K562 (cell line): ENCODE measurements at regions not wholly inside any gene's neighbourhood (a gene's known extent, or its start where the extent isn't known, plus 50 kb on each side); places are given as distances from the start of the nearest gene placed in this dataset.

Source experiments
- MTF1 ChIP-seq: fragments of 250-450 bp; sonication (Bioruptor Pico); IDR thresholded peaks from 2 replicates; pipeline ENCODE4 v1.9.0; 2021; ENCODE audit warnings: moderate library complexity, mild to moderate bottlenecking, inconsistent platforms, borderline replicate concordance
- NFATC3 ChIP-seq: fragments of 450-650 bp; IDR thresholded peaks from 2 replicates; pipeline ENCODE4 v1.6.1; 2017; ENCODE audit warnings: mild to moderate bottlenecking
- NFE2L1 ChIP-seq: fragments of 450-650 bp; IDR thresholded peaks from 2 replicates; pipeline ENCODE4 v1.6.1; 2016; ENCODE audit warnings: missing genetic modification characterization, low read depth, mild to moderate bottlenecking, missing compliant biosample characterization, moderate library complexity, borderline replicate concordance
- NONO ChIP-seq, 2 experiments: fragments of 200-400 bp in 1 of 2; fragments of 450-650 bp in 1 of 2; formaldehyde crosslinking in 1 of 2; IDR thresholded peaks; 2 replicates each; pipeline ENCODE4 v1.6.1; 2017; ENCODE audit warnings: low read depth in 2 of 2, mild to moderate bottlenecking in 2 of 2, moderate library complexity in 2 of 2, low read length in 1 of 2
- PHTF2 ChIP-seq: fragments of 250-450 bp; sonication (Bioruptor Pico); IDR thresholded peaks from 2 replicates; pipeline ENCODE4 v1.5.0; 2021; ENCODE audit warnings: mild to moderate bottlenecking
- POLR2B ChIP-seq: fragments of 450-650 bp; IDR thresholded peaks from 2 replicates; pipeline ENCODE4 v1.6.1; 2018; ENCODE audit warnings: low read depth; ENCODE audit not compliant: partially characterized antibody
- REST ChIP-seq, 2 experiments: fragments of 450-650 bp; formaldehyde crosslinking in 1 of 2; IDR thresholded peaks; 2 replicates each; pipeline versions ENCODE4 v1.4.0 to v1.6.1; 2014 to 2020; ENCODE audit warnings: mild to moderate bottlenecking in 2 of 2, borderline replicate concordance in 1 of 2, low read depth in 1 of 2
- TGIF2 ChIP-seq: sonication (generic); formaldehyde crosslinking; IDR thresholded peaks from 2 replicates; pipeline ENCODE4 v1.8.1; 2022; ENCODE audit warnings: mild to moderate bottlenecking, missing genetic modification reagents, moderate library complexity
- ZNF583 ChIP-seq: fragments of 250-450 bp; sonication (Bioruptor Pico); IDR thresholded peaks from 2 replicates; pipeline ENCODE4 v1.4.0; 2020
- ZZZ3 ChIP-seq: fragments of 450-650 bp; IDR thresholded peaks from 2 replicates; pipeline ENCODE4 v1.6.1; 2016; ENCODE audit warnings: antibody characterized with exemption, mild to moderate bottlenecking, moderate library complexity

GRCh38 chr12:3996322-3996721 lies 123.1 kb upstream of the PARP11 start:
- TF ChIP-seq PHTF2 (CRISPR knock-in tag): no peak
- TF ChIP-seq TGIF2 (CRISPR knock-in tag): no peak
- TF ChIP-seq MTF1: no peak
- TF ChIP-seq NFE2L1: no peak
- TF ChIP-seq NONO (IDR thresholded peaks at IDR 0.05; ENCODE audit: low read depth in 2 of 2, low read length in 1 of 2): no peak
- no peak for TF ChIP-seq ZZZ3
- TF ChIP-seq REST (IDR thresholded peaks at IDR 0.05; ENCODE audit: borderline replicate concordance): no peak
- no peak for TF ChIP-seq REST (CRISPR knock-in tag; IDR thresholded peaks at IDR 0.05; ENCODE audit: low read depth)
- no peak for TF ChIP-seq POLR2B
- TF ChIP-seq NFATC3: no peak
- TF ChIP-seq ZNF583 (CRISPR knock-in tag): no peak
